NAMALWA (cell line): ENCODE measurements at regions not wholly inside any gene's neighbourhood (a gene's known extent, or its start where the extent isn't known, plus 50 kb on each side); places are given as distances from the start of the nearest gene placed in this dataset.

Experiments used
- DNase-seq: peaks from one replicate; pipeline ENCODE4 v3.0.0-alpha.2; 2015; ENCODE audit warnings: low spot score

DNA sequence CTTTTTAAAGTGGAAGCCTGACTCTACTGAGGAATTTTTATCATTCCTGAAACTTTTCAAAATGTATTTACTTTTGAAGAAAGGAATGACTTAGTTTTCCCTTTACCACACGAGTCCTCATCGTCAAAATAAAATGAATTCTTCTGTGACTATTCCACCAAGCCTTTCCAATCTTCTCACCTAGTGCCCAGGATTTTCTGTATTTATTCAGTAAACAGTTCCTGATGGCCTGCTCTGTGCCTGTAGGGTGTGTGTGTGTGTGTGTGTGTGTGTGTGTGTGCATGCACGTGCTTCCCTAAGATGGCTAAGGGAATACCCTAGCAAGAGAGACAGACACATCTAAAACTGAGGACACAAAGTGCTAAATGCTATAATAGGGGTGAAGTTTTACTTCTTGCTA is 395.0 kb upstream of the USP24 start:
- no peak for DNase-seq

DNA sequence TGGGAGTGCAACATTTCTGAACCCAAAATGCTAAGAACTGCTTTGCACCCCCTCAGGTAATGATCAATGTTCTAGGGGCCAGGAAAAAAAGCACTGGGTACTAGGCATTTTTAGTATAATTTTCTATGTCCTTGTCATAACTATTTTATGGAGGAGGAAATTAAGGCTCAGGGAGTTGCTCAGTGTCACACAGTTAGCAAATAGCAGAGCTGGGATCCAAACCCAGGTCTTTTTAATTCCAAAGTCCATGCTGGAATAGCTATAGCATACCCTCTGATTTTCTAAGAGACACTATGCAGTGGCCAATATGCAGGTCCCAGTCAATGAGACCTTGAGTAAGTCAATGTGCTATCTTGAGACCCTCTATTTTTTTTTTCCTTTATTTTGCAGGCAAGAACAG is 394.5 kb upstream of the USP24 start:
- no peak for DNase-seq

DNA sequence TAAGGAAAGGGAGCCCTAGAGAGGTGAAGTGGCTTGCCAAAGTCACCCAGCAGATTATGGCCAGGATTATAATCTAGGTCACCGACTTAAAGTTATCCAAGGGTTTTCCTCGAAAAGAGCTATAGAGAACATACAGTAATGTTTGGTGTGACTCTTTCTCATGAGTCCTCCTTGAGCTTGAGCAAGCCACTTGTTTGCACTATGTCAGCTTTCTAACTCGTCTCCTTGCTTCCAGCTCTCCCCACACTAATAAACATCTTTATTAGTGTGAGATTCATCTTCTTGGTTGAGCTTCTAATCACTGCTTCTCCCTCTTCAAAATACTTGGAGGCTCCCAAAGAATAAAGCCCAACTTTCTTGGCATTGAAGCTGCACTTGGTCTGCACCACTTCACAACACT is 390.0 kb upstream of the USP24 start:
- DNase-seq = no peak

DNA sequence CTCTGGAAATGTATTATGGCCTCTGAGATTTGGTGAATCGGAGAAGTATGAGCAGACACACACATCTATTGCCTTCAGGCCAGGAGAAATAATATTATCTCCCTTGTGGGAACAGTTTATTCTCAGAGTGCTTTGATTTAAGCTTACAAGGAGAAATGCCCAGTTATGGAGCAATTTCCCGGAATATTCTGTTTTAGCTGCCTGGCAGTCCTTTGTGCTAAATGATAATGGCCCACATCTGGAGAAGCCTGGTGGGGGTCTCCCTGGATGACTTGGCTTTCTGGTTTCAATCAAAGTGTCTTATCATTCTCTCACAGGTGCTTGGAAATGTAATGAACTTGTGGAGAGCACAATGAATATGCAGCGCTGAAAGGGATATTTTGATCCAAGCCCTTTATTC is 389.6 kb upstream of the USP24 start:
- no peak for DNase-seq

DNA sequence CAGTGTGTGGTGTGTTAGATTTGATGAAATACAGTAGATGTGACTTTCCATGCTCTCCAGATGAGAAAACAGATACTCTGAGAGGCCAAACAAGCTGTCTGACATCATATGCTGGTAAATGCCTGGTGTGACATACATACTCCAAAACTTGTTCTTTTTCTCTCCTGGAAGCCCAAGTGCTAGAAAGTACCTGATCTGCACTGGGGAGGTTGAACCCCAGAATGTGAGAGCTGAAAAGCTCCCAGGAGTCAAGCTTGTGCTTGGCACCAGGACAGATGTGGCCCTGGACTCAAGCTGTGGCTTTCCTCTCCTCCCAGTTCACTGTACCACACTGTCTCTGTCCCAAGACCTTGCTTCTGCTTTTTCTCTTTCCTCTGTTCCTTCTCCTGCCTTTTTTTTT is 389.0 kb upstream of the USP24 start:
- no peak for DNase-seq

DNA sequence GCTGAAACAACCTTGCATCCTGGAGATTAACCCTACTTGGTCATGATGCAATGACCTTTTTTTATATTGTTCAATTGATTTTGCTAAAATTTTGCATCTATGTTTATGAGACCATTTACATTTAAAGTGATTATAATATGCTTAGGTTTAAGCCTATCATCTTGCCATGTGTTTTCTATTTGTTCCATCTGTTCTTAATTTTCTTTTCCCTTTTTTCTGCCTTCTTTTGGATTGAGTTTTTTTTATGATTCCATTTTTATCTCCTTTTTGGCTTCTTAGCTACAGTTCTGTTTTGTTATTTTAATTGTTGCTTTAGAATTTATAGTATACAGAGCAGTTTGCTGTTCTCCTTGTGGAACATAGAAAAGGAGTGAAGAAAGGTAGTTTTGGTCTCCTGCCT is 385.1 kb upstream of the USP24 start:
- DNase-seq = no peak

DNA sequence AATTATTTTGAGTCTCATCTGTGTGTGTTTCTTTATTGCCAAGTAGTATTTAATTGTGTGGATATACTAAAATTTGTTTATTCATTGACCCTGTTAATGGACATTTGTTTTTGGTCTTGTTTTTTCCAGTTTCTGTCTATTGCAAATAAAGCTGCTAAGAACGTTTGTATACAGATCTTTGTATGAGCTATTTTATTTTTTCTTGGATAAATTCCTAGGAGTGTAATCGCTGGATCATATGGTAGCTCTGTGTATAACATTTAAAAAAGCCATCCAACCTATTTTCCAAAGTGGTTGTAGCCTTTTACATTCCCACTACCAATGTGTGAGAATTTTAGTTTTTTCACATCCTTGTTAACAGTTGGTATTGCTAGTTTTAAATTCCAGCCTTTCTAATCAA is 382.7 kb upstream of the USP24 start:
- no peak for DNase-seq

DNA sequence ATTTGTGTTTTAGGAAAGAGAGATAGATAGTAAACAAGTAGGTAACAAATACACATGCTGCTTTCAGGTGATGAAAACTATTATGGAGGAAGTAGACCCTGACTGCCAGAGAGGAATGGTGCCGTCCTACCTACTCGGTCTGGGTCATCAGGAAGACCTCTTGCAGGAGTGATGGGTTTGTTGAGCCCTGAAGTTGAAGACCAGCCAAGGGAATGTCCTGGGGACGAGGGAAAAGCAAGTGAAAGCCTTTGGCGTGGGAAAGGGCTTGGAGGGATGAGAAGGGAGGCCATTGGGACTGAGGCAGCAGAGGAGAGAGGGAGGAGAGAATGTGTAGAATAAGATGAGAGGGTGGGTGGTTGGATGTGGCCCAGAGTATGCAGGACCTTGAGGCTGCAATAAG is 379.5 kb upstream of the USP24 start:
- no peak for DNase-seq

DNA sequence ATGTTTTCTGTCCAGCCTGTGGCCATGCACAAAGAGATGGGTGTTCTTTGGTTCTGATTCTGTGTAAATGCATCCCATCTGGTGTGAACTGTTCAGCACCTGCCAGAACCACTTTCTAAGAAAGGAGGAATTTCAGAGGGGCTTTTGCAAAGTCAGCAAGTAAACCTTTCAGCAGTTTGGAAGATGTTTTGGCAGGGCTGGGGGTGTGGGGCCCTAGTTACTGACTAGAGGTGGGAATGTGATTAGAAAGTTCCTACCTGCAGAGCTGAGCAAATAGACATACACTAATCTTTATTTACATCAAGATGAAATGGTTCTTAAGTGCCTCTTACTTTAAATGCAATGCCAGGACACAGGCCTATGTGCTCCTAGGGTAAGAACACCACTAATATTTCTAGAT is 378.1 kb upstream of the USP24 start:
- DNase-seq = no peak

DNA sequence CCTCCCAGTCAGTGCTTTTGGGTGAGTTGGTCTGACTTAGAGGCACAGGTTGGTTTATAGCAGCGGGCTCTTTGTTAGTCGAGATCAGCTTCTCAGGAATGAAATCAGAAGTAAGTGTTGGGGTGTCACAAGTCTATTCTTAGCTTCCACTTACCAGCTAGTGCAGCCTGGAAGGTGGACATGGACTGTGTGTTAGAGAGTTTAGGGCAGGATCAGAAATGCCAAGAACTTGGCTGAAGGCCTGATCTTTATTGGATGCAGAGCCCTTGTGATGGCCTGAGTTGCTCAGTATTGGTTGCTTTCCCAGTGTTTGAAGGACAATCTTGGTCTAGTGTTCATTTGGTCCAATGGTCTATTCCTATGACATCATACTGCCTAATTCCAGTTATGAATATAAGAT is 377.0 kb upstream of the USP24 start:
- DNase-seq = no peak

DNA sequence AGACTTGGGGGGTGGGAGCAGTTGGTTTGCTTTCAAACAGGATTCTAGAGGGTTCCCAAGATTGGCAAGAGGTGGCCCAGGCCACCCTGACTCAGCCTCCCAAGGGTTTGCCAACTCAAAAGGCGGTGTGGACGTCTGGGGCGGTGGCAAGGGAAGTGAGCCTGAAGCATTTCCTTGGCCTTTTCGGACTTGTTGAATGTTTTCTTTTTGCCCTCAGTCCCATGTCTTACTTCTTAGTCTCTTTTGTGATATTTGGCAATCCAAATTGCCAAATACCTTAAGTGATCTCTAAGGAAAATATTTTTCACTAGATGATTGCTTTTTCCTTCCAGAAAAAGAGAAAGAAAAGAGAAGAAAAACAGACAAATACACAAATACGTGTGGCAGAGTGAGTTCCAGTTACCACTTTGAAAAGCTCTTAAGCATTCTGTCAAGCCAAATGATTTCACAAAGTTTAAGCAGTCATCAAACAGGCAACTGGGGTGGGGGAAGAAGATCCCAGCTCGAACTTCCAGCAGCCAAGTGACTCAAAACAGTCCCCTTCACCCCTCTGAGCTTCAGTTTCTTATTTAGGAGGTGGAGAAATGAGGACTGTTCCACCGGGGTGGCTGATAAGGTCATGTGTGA is 374.6 kb upstream of the USP24 start:
- DNase-seq = no peak

DNA sequence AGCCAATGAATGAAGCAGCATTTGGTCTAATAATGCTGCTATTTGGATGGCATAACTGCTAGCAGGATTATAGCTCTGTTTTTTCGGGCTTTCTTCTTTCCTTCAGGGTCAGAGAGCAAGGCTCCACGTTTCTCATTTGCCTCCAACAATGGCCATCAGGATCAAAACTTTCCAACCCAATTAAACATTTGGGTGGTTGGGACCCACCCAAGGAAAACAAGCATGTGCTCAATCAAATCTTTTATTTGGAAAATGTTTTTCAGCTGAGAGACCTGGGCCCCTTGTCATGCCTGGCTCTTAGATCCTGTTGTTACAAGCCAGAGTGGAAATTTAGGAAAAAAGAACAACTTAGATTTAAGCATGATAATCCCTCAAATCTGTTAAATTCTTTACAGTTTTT is 373.1 kb upstream of the USP24 start:
- no peak for DNase-seq

DNA sequence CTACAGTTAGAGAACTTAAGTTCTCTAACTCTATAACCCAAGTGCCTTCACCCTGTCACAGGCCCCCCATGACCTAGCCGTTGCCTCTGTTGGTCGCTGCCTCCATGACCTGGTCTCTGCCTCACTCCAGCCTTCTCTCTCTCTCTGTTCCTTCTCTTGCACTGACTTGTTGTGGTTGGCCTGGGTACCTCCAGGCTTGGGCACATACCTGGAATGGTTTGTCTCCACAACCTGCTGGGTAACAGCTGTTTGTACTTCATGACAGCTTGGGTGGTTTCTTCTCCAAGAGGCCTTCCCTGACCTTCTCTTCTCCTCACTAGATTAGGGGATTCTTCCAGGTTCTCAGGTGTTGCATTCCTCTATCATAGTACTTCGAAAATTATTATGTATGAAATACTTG is 371.6 kb upstream of the USP24 start:
- DNase-seq = no peak

DNA sequence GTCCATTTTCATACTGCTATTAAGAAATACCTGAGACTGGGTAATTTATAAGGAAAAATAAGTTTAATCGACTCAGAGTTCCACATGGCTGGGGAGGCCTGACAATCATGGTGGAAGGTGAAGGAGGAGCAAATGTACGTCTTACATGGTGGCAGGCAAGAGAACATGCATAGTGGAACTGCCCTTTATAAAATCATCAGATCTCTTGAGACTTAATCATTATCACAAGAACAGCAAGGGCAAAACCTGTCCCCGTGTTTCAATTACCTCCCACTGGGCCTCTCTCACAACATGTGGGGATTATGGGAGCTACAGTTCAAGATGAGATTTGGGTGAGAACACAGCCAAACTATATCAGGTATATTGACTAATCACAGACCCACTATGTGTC is 370.2 kb upstream of the USP24 start:
- DNase-seq = no peak

DNA sequence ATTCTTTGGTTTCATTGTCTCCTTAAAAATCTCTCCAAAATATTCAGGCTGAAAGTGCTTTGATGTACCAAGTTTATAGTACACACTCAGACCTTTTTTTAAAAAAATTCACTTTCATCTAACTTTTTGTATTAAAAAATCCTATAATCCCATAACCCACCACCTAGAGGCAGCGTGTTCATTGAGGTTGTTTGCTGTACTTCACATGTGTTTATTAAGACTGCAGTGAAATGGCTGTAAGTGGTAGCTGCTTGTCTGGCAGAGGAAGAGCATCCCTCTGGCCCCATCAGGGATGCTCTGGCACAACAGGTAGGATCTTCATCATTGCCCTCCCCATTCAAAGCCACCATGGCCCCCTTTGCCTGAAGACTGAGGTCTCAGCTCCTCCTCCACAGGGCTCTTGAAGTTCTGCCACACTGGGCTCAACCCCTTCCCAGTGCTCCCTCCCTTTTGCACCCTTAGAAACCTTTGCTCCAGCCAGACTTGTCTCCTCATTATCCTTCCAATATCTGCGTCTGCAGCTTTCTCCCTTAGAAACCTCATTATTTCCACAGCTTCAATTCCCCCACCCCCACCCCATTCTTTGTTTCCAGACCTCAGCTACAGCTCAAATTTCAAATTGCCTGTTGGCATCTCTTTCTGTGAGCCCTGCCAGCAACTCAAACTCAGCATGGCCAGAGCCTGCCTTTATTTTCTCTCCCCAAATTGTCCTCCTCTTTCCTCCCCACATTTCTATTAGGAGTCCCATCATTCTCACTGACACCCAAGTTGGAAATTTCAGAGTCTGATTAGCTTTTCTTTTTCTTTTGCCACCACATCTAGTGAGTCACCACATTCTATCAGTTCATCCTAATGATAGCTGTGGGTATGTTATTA is 369.6 kb upstream of the USP24 start:
- DNase-seq = no peak

DNA sequence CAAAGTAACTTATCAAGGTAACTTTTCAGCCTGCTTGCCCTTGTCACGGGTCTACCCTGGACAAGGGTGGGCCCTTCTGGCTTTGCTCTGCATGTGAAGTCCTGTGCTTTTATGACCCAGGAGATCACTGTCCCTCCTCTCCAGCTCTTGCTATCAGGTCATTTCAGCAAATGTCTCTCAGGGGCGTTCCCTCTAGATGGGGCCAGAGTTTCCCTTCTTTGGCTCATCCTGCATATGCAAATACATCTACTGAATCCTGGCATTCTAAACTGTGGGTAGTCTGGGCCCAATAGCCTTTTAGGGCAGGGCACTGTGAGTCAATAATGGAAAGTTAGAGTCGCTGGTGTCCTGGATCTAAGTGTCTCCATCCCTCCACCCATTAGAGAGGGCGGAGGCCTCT is 366.9 kb upstream of the USP24 start:
- DNase-seq = no peak

DNA sequence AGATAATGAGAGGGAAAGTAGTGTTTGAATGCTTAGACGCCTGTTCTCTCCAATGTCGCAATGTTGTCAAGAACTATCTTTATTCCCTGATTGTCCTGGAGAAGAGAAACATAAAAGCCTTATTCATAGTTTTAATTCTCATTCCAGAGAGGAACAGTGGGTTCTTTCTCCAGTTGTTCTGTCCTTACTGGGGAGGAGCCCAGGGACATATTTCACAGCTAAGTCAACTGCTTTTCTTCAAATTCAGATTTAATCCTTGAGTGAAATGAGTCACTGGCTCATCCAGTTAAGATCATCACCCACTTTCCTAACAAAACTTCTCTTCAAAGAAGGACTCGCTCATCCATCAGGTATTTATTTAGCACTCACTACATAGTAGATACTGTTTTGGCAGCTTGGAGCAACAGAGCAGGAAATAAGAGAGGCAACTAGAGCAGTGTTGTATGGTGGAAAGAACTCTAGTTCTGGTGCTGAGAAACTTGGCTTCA is 365.7 kb upstream of the USP24 start:
- DNase-seq = no peak

DNA sequence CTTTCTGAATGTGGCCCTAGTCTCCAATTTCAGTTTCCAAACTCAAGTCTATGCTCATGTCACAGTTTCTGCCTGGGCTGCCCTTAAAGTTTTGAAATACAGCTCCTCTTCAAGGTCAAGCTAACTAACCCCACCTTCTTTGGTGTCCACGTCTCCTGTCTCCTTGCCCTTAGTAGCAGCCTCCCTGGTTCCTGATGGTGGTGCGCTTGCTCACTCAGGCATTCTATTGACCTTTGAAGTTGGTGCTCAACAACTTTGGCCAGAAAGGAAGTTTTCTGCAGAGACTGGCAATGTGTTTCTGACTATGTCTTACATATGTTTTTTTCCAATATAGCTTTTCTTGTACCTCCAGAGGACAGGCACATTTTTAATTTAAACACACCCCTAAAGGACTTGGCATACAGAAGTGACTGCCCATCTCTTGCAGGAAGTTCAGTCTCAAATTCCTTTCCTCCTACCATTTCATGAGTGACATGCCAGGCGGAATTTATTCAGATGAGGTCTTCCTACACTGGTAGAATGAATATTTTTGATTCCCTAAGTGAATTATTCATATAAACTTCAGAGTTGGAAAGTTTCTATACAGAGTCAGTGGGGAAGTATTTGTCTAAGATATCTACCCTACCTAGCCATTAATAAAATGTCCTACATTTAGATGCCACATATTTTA is 364.3 kb upstream of the USP24 start:
- DNase-seq = no peak

DNA sequence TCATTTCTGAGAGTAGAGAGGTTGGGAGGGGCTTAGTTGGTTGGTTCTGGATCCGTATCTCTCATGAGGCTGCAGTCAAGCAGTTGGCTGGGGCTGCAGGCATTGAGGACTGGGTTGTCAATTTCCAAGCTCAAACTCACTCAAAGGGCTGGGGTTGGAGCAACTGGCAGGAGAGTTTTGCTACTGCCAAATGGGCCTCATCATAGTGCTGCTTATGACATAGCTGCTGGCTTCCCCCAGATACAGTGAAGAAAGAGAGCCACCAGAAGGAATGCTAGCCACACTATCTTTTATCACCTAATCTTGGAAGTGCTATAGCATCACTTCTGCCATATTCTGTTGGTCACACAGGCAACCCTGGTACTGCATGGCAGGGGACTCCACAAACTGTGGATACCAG is 363.5 kb upstream of the USP24 start:
- no peak for DNase-seq

DNA sequence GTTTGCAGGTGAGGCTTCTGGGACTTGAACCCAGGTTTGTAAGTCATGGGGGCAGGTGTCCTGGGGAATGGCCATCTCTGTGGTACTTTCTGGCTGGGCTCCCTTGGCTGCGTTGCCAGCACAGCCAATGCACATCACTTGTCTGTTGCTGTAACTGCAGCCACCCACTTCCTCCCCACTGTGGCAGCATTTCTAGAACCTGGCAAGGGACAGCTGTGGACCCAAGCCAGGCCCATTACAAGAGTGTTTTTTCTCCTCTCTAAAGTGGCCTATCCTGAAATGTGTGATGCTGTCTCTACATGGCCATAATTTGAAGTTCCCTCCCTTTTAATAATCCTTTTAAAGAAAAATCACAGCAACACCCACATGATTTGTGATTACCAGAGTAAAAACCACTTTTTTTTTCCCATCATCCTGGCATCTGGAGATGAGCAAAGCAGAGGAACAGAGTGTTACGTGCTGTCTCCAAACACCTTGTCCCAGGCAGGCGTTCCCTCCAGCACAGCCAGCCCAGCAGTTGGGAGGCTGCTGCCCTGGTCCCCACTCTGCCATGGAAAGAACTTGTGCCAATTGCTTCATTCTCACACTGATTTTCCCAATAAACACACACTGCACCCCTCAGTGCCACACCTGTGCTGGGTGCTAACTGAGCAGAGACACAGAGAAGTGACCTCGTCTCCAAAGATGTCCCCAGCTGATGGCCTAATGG is 360.6 kb upstream of the USP24 start:
- DNase-seq = no peak

DNA sequence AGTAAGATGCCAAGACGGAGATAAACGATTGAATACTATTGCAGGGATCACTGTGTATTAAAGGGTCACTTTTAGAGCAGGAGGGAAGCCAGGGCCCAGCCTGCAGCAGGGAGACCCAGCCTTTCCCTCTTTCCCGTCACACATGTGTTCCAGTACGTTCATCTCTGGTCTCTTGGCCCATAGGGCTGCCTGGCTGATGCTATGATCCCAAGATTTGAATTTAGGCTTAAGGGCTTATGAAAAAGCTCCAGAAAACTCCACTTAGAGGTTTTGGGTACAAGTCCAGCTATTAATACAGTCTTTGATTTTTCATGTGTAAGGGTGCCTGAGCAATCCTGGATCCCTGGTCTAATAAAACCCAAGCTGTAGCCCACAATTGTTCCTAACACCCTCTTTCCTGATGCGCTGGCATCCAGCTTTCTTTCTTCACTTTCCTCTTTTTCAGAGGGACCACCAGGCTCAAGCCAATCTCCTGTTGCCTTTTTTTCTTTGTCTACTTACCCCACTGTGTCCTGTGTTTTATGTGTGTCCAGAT is 359.6 kb upstream of the USP24 start:
- no peak for DNase-seq
